ENCODE measurements at regions not wholly inside any gene's neighbourhood (a gene's known extent, or its start where the extent isn't known, plus 50 kb on each side); places are given as distances from the start of the nearest gene placed in this dataset.

GRCh38 chr2:21655136-21655535 lies 531.4 kb downstream of the TDRD15 start:
- no peak for ATAC-seq
- Histone ChIP-seq H3K27ac (ENCODE audit: low read depth, low read length) (no peak overlapping the region), H3K36me3 (ENCODE audit: control insufficient read depth in 1 of 2, insufficient read depth in 2 of 2, low read length in 2 of 2) (no peaks in the 10 kb centered on the region), H3K9me3 (ENCODE audit: control insufficient read depth in 1 of 2, insufficient read depth in 1 of 2, low read depth in 1 of 2, low read length in 2 of 2) (peaks cover 3 to 6% of the 10 kb centered on the region in 2 experiments; a peak in 2 of 4 replicates), H3K79me2 (ENCODE audit: insufficient read depth, low read length) (no peaks in the 10 kb centered on the region), H3K9me2 (ENCODE audit: insufficient read depth) (no peaks in the 10 kb centered on the region), H3K9ac (ENCODE audit: low read length) (no peak overlapping the region), H3K4me2 (ENCODE audit: low read length) (no peak overlapping the region), H2AFZ (ENCODE audit: low read depth, low read length, poor library complexity, severe bottlenecking) (no peak overlapping the region), H3K27me3 (ENCODE audit: insufficient read depth, low read length) (no peaks in the 10 kb centered on the region), H4K20me1 (ENCODE audit: insufficient read depth) (no peaks in the 10 kb centered on the region), H3K4me3 (replicated peaks in 1 of 2; ENCODE audit: low read depth in 1 of 2, low read length in 2 of 2) (no peak overlapping the region), H3K4me1 (ENCODE audit: control insufficient read depth in 1 of 2, insufficient read depth in 2 of 2, low read length in 2 of 2) (no peaks in the 10 kb centered on the region)
- RAD21 ChIA-PET (ENCODE audit: low non-redundant PET in 1 of 2, low total read pairs in 2 of 2, uncharacterized antibody in 2 of 2, unreplicated experiment in 2 of 2): no interaction called here
- POLR2A ChIA-PET: no interaction called here
- CTCF ChIA-PET: no interaction called here
- no peak for DNase-seq (ENCODE audit: low read depth, low spot score)
- BruUV-seq (replicated peaks): no TSS peak
- intact Hi-C loops (cut with micrococcal nuclease): no loop called here
- no peak for TF ChIP-seq ELF1 (IDR thresholded peaks at IDR 0.05; ENCODE audit: borderline replicate concordance, low read depth)
- TF ChIP-seq EZH2 (IDR thresholded peaks at IDR 0.05): no peak
- TF ChIP-seq SIN3A (IDR thresholded peaks at IDR 0.05; ENCODE audit: low read depth): no peak
- no peak for TF ChIP-seq MAX (IDR thresholded peaks at IDR 0.05)

DNA sequence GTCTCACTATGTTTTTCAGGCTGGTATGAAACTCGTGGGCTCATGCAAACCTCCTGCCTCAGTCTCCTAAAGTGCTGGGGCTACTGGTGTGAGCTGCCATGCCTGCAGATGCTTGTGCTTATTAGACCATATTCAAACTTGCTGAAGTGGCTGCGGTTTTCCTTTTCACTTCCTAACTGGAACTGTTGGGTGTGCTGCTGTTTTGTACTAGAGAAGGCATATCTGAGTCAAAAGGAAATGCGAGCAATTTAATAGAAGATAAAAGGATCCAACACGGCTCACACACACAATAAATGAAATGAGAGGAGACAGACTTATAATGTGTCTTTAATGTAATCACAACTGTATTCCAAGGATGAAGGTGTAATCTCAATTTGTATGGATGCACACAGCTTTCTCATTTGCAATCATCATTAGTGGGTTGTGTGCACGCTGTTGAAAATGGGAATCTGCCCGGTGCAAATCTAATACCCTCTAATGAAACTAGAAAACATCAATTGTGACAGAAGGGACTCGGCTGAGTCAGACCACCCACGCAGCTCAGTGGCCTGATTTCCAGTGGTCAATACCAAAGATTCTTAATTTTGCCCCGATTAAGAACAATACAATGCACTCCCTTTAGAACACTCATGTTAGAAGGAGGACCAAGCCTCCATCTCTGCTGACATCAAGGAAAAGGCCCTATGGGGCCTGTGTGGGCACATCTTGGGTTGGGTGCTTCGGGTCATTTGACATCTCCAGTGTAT lies 532.7 kb downstream of the TDRD15 start:
- H3K9me3 ChIP-seq (ENCODE audit: control insufficient read depth in 1 of 2, insufficient read depth in 1 of 2, low read depth in 1 of 2, low read length in 2 of 2): peaks cover 3 to 6% of the 10 kb centered on the region in 2 experiments; a peak in 2 of 4 replicates
- no TSS peak for BruUV-seq (replicated peaks)
- CTCF ChIA-PET: no interaction called here
- TF ChIP-seq ELF1 (IDR thresholded peaks at IDR 0.05; ENCODE audit: borderline replicate concordance, low read depth) (no peak), POLR2A (IDR thresholded peaks at IDR 0.05; ENCODE audit: borderline replicate concordance, extremely low read depth, insufficient read depth, insufficient read length) (no peak), RAD21 (IDR thresholded peaks at IDR 0.05; ENCODE audit: low read depth) (no peak), JUND (IDR thresholded peaks at IDR 0.05) (no peak), YY1 (IDR thresholded peaks at IDR 0.05; ENCODE audit: extremely low read depth, insufficient replicate concordance, low read depth, low read length) (no peak), POLR2AphosphoS5 (IDR thresholded peaks at IDR 0.05; ENCODE audit: low read depth, low read length) (no peak), EZH2 (IDR thresholded peaks at IDR 0.05) (no peak), EZH2phosphoT487 (IDR thresholded peaks at IDR 0.05; ENCODE audit: borderline replicate concordance) (no peak), EGR1 (IDR thresholded peaks at IDR 0.05; ENCODE audit: low read depth) (no peak), ZBTB33 (IDR thresholded peaks at IDR 0.05; ENCODE audit: extremely low read depth, insufficient replicate concordance, low read length) (no peak), SRF (IDR thresholded peaks at IDR 0.05; ENCODE audit: low read depth) (no peak), CBX3 (IDR thresholded peaks at IDR 0.05; ENCODE audit: low read depth) (no peak), REST (IDR thresholded peaks at IDR 0.05; ENCODE audit: low read depth) (no peak), ZFX (IDR thresholded peaks at IDR 0.05) (no peak), SP1 (IDR thresholded peaks at IDR 0.05; ENCODE audit: low read depth) (no peak)

More for the DNA sequence above, 532.7 kb downstream of the TDRD15 start:
- Histone ChIP-seq H3K9ac (ENCODE audit: low read length) (no peak overlapping the region), H3K4me1 (ENCODE audit: control insufficient read depth in 1 of 2, insufficient read depth in 2 of 2, low read length in 2 of 2) (no peaks in the 10 kb centered on the region), H3K36me3 (ENCODE audit: control insufficient read depth in 1 of 2, insufficient read depth in 2 of 2, low read length in 2 of 2) (no peaks in the 10 kb centered on the region), H4K20me1 (ENCODE audit: insufficient read depth) (no peaks in the 10 kb centered on the region), H3K27me3 (ENCODE audit: insufficient read depth, low read length) (no peaks in the 10 kb centered on the region), H2AFZ (ENCODE audit: low read depth, low read length, poor library complexity, severe bottlenecking) (no peak overlapping the region), H3K79me2 (ENCODE audit: insufficient read depth, low read length) (no peaks in the 10 kb centered on the region), H3K4me2 (ENCODE audit: low read length) (no peak overlapping the region), H3K9me2 (ENCODE audit: insufficient read depth) (no peaks in the 10 kb centered on the region), H3K4me3 (replicated peaks in 1 of 2; ENCODE audit: low read depth in 1 of 2, low read length in 2 of 2) (no peak overlapping the region), H3K27ac (ENCODE audit: low read depth, low read length) (no peak overlapping the region)
- RAD21 ChIA-PET (ENCODE audit: low non-redundant PET in 1 of 2, low total read pairs in 2 of 2, uncharacterized antibody in 2 of 2, unreplicated experiment in 2 of 2): no interaction called here
- no peak for DNase-seq (ENCODE audit: low read depth, low spot score)
- POLR2A ChIA-PET: no interaction called here
- intact Hi-C loops (cut with micrococcal nuclease): no loop called here
- ATAC-seq: no peak
